Right ventricle myocardium superior (tissue), 1 donor: ENCODE measurements at regions not wholly inside any gene's neighbourhood (a gene's known extent, or its start where the extent isn't known, plus 50 kb on each side); places are given as distances from the start of the nearest gene placed in this dataset.
"Not testable (repeated sequence)": the region's sequence is repeated elsewhere in the genome, so short reads cannot be mapped to it uniquely, and the experiment has no call there.

Experiments used
- ATAC-seq: fragments of 200-7000 bp; cut with Tn5 transposase; one replicate; pipeline ENCODE4 v1.9.1; 2020; ENCODE audit warnings: mild to moderate bottlenecking; ENCODE audit not compliant: poor library complexity
- DNase-seq: peaks from one replicate; pipeline ENCODE4 v3.0.0-alpha.2; 2020
- intact Hi-C: fragments of 100-400 bp; cut with DNase I; formaldehyde crosslinking; loops from one replicate; pipeline ENCODE4 v1.11.2; 2022
- donor health status: DM: no; HTN: yes; CAD: no; lungs with severe emphysema.

GRCh38 chr3:145639875-145640274, 521.1 kb downstream of the PLOD2 start:
- intact Hi-C loops = no loop called here
- DNase-seq = no peak
- ATAC-seq = no peak

- DNase-seq = no peak
- intact Hi-C loops = no loop called here
- no peak for ATAC-seq
These were observed 512.6 kb downstream of the PLOD2 start for GRCh38 chr3:145648396-145648795.

GRCh38 chr3:145649368-145649887, 511.6 kb downstream of the PLOD2 start:
- no peak for DNase-seq
- intact Hi-C loops = no loop called here
- ATAC-seq = no peak

GRCh38 chr3:145650170-145650569, 510.8 kb downstream of the PLOD2 start:
- no peak for DNase-seq
- no peak for ATAC-seq
- intact Hi-C loops = no loop called here

- DNase-seq (no peak), ATAC-seq (no peak)
- intact Hi-C loops = no loop called here
These were observed 489.9 kb downstream of the PLOD2 start for GRCh38 chr3:145671121-145671520.

GRCh38 chr3:145673838-145674237, 487.1 kb downstream of the PLOD2 start:
- intact Hi-C loops = no loop called here
- ATAC-seq = no peak
- DNase-seq = no peak

GRCh38 chr3:145678401-145678800, 482.6 kb downstream of the PLOD2 start:
- intact Hi-C loops = no loop called here
- DNase-seq (no peak), ATAC-seq (no peak)

GRCh38 chr3:145681181-145681580, 479.8 kb downstream of the PLOD2 start:
- ATAC-seq (no peak), DNase-seq (no peak)
- intact Hi-C loops = no loop called here

GRCh38 chr3:145687978-145688377, 473.0 kb downstream of the PLOD2 start:
- DNase-seq, intact Hi-C loops, ATAC-seq: not testable (repeated sequence)

- ATAC-seq (no peak), DNase-seq (no peak)
- intact Hi-C loops = no loop called here
These were observed 468.2 kb downstream of the PLOD2 start for GRCh38 chr3:145692751-145693150.

- DNase-seq (no peak), ATAC-seq (no peak)
- intact Hi-C loops = no loop called here
These were observed 465.0 kb downstream of the PLOD2 start for GRCh38 chr3:145696011-145696410.

GRCh38 chr3:145698250-145698649, 462.7 kb downstream of the PLOD2 start:
- ATAC-seq (no peak), DNase-seq (no peak)
- intact Hi-C loops = no loop called here

GRCh38 chr3:145698749-145699148, 462.2 kb downstream of the PLOD2 start:
- intact Hi-C loops = no loop called here
- no peak for ATAC-seq
- DNase-seq = no peak

- ATAC-seq (no peak), DNase-seq (no peak)
- intact Hi-C loops = no loop called here
These were observed 457.0 kb downstream of the PLOD2 start for GRCh38 chr3:145704020-145704419.

GRCh38 chr3:145709779-145710178, 451.2 kb downstream of the PLOD2 start:
- DNase-seq, ATAC-seq, intact Hi-C loops: not testable (repeated sequence)

GRCh38 chr3:145716519-145716918, 444.5 kb downstream of the PLOD2 start:
- DNase-seq (no peak), ATAC-seq (no peak)
- intact Hi-C loops = no loop called here

GRCh38 chr3:145719114-145719513, 441.9 kb downstream of the PLOD2 start:
- ATAC-seq (no peak), DNase-seq (no peak)
- intact Hi-C loops = no loop called here

GRCh38 chr3:145721273-145721805, 439.6 kb downstream of the PLOD2 start:
- no peak for ATAC-seq
- no peak for DNase-seq
- intact Hi-C loops = no loop called here

- intact Hi-C loops = no loop called here
- no peak for ATAC-seq
- DNase-seq = no peak
These were observed 439.2 kb downstream of the PLOD2 start for GRCh38 chr3:145721815-145722214.

- intact Hi-C loops = no loop called here
- DNase-seq = no peak
- no peak for ATAC-seq
These were observed 433.5 kb downstream of the PLOD2 start for GRCh38 chr3:145727476-145727875.

- no peak for DNase-seq
- intact Hi-C loops = no loop called here
These were observed 425.4 kb downstream of the PLOD2 start for GRCh38 chr3:145735631-145736030.

More at GRCh38 chr3:145735631-145736030, 425.4 kb downstream of the PLOD2 start:
- no peak for ATAC-seq
